H9 (cell line): ENCODE measurements at regions not wholly inside any gene's neighbourhood (a gene's known extent, or its start where the extent isn't known, plus 50 kb on each side); places are given as distances from the start of the nearest gene placed in this dataset.

Experiments
- DNase-seq: peaks from one replicate; pipeline ENCODE4 v3.0.0-alpha.2; 2017
- H2AFZ ChIP-seq: one replicate; pipeline ENCODE4 v1.6.1; 2013; ENCODE audit warnings: mild to moderate bottlenecking, low read length, control low read depth, moderate library complexity
- H2AK5ac ChIP-seq: 2 replicates; pipeline ENCODE4 v1.6.1; 2013; ENCODE audit warnings: low read length, control low read depth, mixed read lengths; ENCODE audit not compliant: insufficient read length
- H2BK120ac ChIP-seq: one replicate; pipeline ENCODE4 v1.6.1; 2013; ENCODE audit warnings: low read depth, mild to moderate bottlenecking, low read length, control low read depth, inconsistent platforms; ENCODE audit not compliant: poor library complexity, severe bottlenecking
- H2BK12ac ChIP-seq: 2 replicates; pipeline ENCODE4 v1.6.1; 2013; ENCODE audit warnings: low read length, control low read depth, mixed read lengths, low read depth; ENCODE audit not compliant: insufficient read length
- H2BK15ac ChIP-seq: 2 replicates; pipeline ENCODE4 v1.6.1; 2013; ENCODE audit warnings: low read depth, low read length, control low read depth
- H2BK20ac ChIP-seq: one replicate; pipeline ENCODE4 v1.6.1; 2013; ENCODE audit warnings: low read depth, mild to moderate bottlenecking, low read length, control low read depth, inconsistent platforms; ENCODE audit not compliant: poor library complexity, severe bottlenecking
- H2BK5ac ChIP-seq: 2 replicates; pipeline ENCODE4 v1.6.1; 2013; ENCODE audit warnings: low read length, control low read depth, mixed read lengths; ENCODE audit not compliant: insufficient read length
- H3K14ac ChIP-seq: 2 replicates; pipeline ENCODE4 v1.6.1; 2013; ENCODE audit warnings: low read length, control low read depth; ENCODE audit not compliant: insufficient read depth
- H3K18ac ChIP-seq: 2 replicates; pipeline ENCODE4 v1.6.1; 2013; ENCODE audit warnings: low read depth, mild to moderate bottlenecking, mixed read lengths, low read length, control low read depth; ENCODE audit not compliant: insufficient read length
- H3K23ac ChIP-seq: 2 replicates; pipeline ENCODE4 v1.6.1; 2013; ENCODE audit warnings: low read length, control low read depth, mixed read lengths, low read depth; ENCODE audit not compliant: insufficient read length
- H3K23me2 ChIP-seq: 2 replicates; pipeline ENCODE4 v1.6.1; 2013; ENCODE audit warnings: low read depth, mild to moderate bottlenecking, mixed read lengths, low read length, control low read depth; ENCODE audit not compliant: insufficient read length, poor library complexity, severe bottlenecking
- H3K27ac ChIP-seq: 2 replicates; pipeline ENCODE4 v1.5.1; 2013; ENCODE audit warnings: low read length, control low read depth, mixed read lengths, low read depth; ENCODE audit not compliant: insufficient read length
- H3K27me3 ChIP-seq: 2 replicates; pipeline ENCODE4 v1.6.1; 2013; ENCODE audit warnings: low read length, control low read depth, inconsistent platforms; ENCODE audit not compliant: insufficient read depth
- H3K4ac ChIP-seq: 2 replicates; pipeline ENCODE4 v1.6.1; 2013; ENCODE audit warnings: low read depth, mild to moderate bottlenecking, control low read depth, inconsistent platforms, low read length, moderate library complexity
- H3K4me1 ChIP-seq: 2 replicates; pipeline ENCODE4 v1.6.1; 2013; ENCODE audit warnings: low read length, control low read depth, inconsistent platforms; ENCODE audit not compliant: insufficient read depth
- H3K4me2 ChIP-seq: 2 replicates; pipeline ENCODE4 v1.6.1; 2013; ENCODE audit warnings: low read length, control low read depth, mixed read lengths; ENCODE audit not compliant: insufficient read length, insufficient read depth
- H3K56ac ChIP-seq: 2 replicates; pipeline ENCODE4 v1.6.1; 2013; ENCODE audit warnings: low read depth, mild to moderate bottlenecking, mixed read lengths, low read length, control low read depth; ENCODE audit not compliant: insufficient read length
- H3K79me1 ChIP-seq: 2 replicates; pipeline ENCODE4 v1.6.1; 2013; ENCODE audit warnings: low read depth, mild to moderate bottlenecking, moderate library complexity, low read length, control low read depth, inconsistent platforms; ENCODE audit not compliant: insufficient read depth, poor library complexity, severe bottlenecking
- H3K79me2 ChIP-seq: 2 replicates; pipeline ENCODE4 v1.6.1; 2013; ENCODE audit warnings: low read length, control low read depth, inconsistent platforms; ENCODE audit not compliant: insufficient read depth
- H3K9ac ChIP-seq: 2 replicates; pipeline ENCODE4 v1.6.1; 2013; ENCODE audit warnings: low read length, control low read depth, mixed read lengths; ENCODE audit not compliant: insufficient read length; ENCODE audit errors: extremely low read depth
- H3K9me3 ChIP-seq: one replicate; pipeline ENCODE4 v1.6.1; 2013; ENCODE audit warnings: low read depth, low read length, inconsistent platforms; ENCODE audit not compliant: control insufficient read depth
- H3T11ph ChIP-seq: one replicate; pipeline ENCODE4 v1.6.1; 2013; ENCODE audit warnings: mild to moderate bottlenecking, low read length, control low read depth, inconsistent platforms
- H4K20me1 ChIP-seq: one replicate; pipeline ENCODE4 v1.6.1; 2013; ENCODE audit not compliant: control insufficient read depth, insufficient read length, insufficient read depth
- H4K5ac ChIP-seq: 2 replicates; pipeline ENCODE4 v1.6.1; 2013; ENCODE audit warnings: low read depth, mild to moderate bottlenecking, mixed read lengths, low read length, control low read depth; ENCODE audit not compliant: insufficient read length
- H4K8ac ChIP-seq: replicated peaks from 2 replicates; pipeline ENCODE4 v1.6.1; 2013; ENCODE audit warnings: low read length, control low read depth, mixed read lengths, low read depth; ENCODE audit not compliant: insufficient read length
- H4K91ac ChIP-seq: 2 replicates; pipeline ENCODE4 v1.6.1; 2013; ENCODE audit warnings: low read depth, mild to moderate bottlenecking, moderate library complexity, mixed read lengths, low read length, control low read depth; ENCODE audit not compliant: insufficient read length
- H3K27ac Mint-ChIP-seq, 3 experiments: 2 replicates in 2 of 3; 3 replicates in 1 of 3; pipeline ENCODE4 v1.8.0; 2020 to 2021; ENCODE audit warnings: mixed read lengths in 3 of 3, mild to moderate bottlenecking in 1 of 3, moderate library complexity in 1 of 3
- H3K27me3 Mint-ChIP-seq: 2 replicates; pipeline ENCODE4 v1.8.0; 2021; ENCODE audit warnings: low read depth, mild to moderate bottlenecking, moderate library complexity, mixed read lengths
- H3K36me3 Mint-ChIP-seq, 3 experiments: 2 replicates in 2 of 3; 3 replicates in 1 of 3; pipeline ENCODE4 v1.8.0; 2020 to 2021; ENCODE audit warnings: low read depth in 3 of 3, mixed read lengths in 3 of 3; ENCODE audit not compliant: insufficient read depth in 1 of 3
- H3K4me1 Mint-ChIP-seq, 2 experiments: 2 replicates each; pipeline ENCODE4 v1.8.0; 2020; ENCODE audit warnings: mixed read lengths in 2 of 2
- H3K4me3 Mint-ChIP-seq, 2 experiments: 2 replicates in 1 of 2; 3 replicates in 1 of 2; pipeline ENCODE4 v1.8.0; 2020 to 2021; ENCODE audit warnings: mild to moderate bottlenecking in 2 of 2, mixed read lengths in 2 of 2, moderate library complexity in 1 of 2
- H3K9me3 Mint-ChIP-seq, 2 experiments: 2 replicates in 1 of 2; 3 replicates in 1 of 2; pipeline ENCODE4 v1.8.0; 2020; ENCODE audit warnings: mild to moderate bottlenecking in 2 of 2, mixed read lengths in 2 of 2, moderate library complexity in 1 of 2
- CTCF ChIP-seq: fragments of 200-600 bp; sonication (generic); conservative IDR thresholded peaks from 3 replicates; pipeline ENCODE4 v1.8.0; 2021; ENCODE audit warnings: antibody characterized with exemption, mild to moderate bottlenecking
- WGBS: extraction: QIAGEN DNeasy Blood & Tissue Kit; methylation state at CpG from one replicate; pipeline ENCODE4 v1.1.7; 2013; ENCODE audit warnings: missing lambda C conversion rate, low lambda C conversion rate, mixed read lengths; ENCODE audit not compliant: insufficient read length; ENCODE audit errors: extremely low coverage; 5-methylcytosine and 5-hydroxymethylcytosine counted together

GRCh38 chr3:30170681-30171438 is 435.5 kb upstream of the TGFBR2 start:
- Mint-ChIP-seq H3K27me3 (0 out of 2 replicates have a peak, but pooled peaks cover 1% of the 10 kb centered on the region), H3K4me1 (peaks cover 7 to 8% of the 10 kb centered on the region in 2 experiments), H3K4me3 (no peak overlapping the region), H3K36me3 (no peaks in the 10 kb centered on the region), H3K9me3 (0 out of 5 replicates have a peak, but pooled peaks cover 0 to 2% of the 10 kb centered on the region in 2 experiments), H3K27ac (no peak overlapping the region)
- Histone ChIP-seq H2BK5ac (no peak overlapping the region), H4K91ac (no peak overlapping the region), H3K79me1 (no peaks in the 10 kb centered on the region), H3K23me2 (no peaks in the 10 kb centered on the region), H3K27ac (no peak overlapping the region), H2AK5ac (no peak overlapping the region), H3T11ph (no peak overlapping the region), H3K4me1 (no peaks in the 10 kb centered on the region; the same call in 1 of the 2 replicates), H4K20me1 (no peaks in the 10 kb centered on the region), H3K4ac (no peak overlapping the region), H3K4me2 (no peak overlapping the region), H4K5ac (no peak overlapping the region), H3K56ac (no peak overlapping the region), H2AFZ (no peak overlapping the region), H3K23ac (no peak overlapping the region), H2BK120ac (no peak overlapping the region), H3K79me2 (no peaks in the 10 kb centered on the region), H3K27me3 (no peaks in the 10 kb centered on the region), H3K9me3 (no peaks in the 10 kb centered on the region), H4K8ac (no peak overlapping the region), H3K18ac (no peak overlapping the region), H3K14ac (no peak overlapping the region), H2BK15ac (no peak overlapping the region), H2BK12ac (no peak overlapping the region), H3K9ac (no peak overlapping the region), H2BK20ac (no peak overlapping the region)
- no CpG with 5 or more reads among the region's 2 CpGs for WGBS
- TF ChIP-seq CTCF, result no peak
- no peak for DNase-seq
